Esophagus squamous epithelium (tissue), 4 donors: ENCODE measurements at regions not wholly inside any gene's neighbourhood (a gene's known extent, or its start where the extent isn't known, plus 50 kb on each side); places are given as distances from the start of the nearest gene placed in this dataset.

Experiments used
- CTCF ChIP-seq, 6 experiments: fragments of 450-650 bp in 4 of 6; fragments of 200-600 bp in 2 of 6; sonication (generic) in 2 of 6; IDR thresholded peaks; one replicate each; pipeline ENCODE4 v1.5.1; 2016 to 2019; ENCODE audit warnings: antibody characterized with exemption in 6 of 6, mild to moderate bottlenecking in 4 of 6, moderate library complexity in 4 of 6
- POLR2A ChIP-seq, 4 donors: fragments of 450-650 bp; IDR thresholded peaks; one replicate each; pipeline ENCODE4 v1.6.1; 2017; ENCODE audit warnings: antibody characterized with exemption in 4 of 4, mild to moderate bottlenecking in 4 of 4, moderate library complexity in 3 of 4

- TF ChIP-seq POLR2A (IDR thresholded peaks at IDR 0.05), result no peak
- TF ChIP-seq CTCF (IDR thresholded peaks at IDR 0.05), result no peak
Observed at GRCh38 chr10:2623675-2624274, 443.6 kb upstream of the PFKP start.
